OCI-LY7 (cell line): ENCODE measurements at regions not wholly inside any gene's neighbourhood (a gene's known extent, or its start where the extent isn't known, plus 50 kb on each side); places are given as distances from the start of the nearest gene placed in this dataset.

Source experiments
- BruUV-seq: library from RNA; stranded (reverse); fragments of 400-500 nt; replicated peaks from 2 replicates; lab custom pipeline; 2021; lab: Mats Ljungman, UMichigan
- CTCF ChIA-PET: fragments of 300-600 bp; sonication (Branson Sonifier 250); formaldehyde crosslinking; loops from one replicate; lab custom pipeline; 2022; ENCODE audit warnings: antibody characterized with exemption; ENCODE audit not compliant: unreplicated experiment; lab: Charles Lee
- POLR2A ChIA-PET: fragments of 300-600 bp; sonication (Branson Sonifier 250); formaldehyde crosslinking; loops from one replicate; lab custom pipeline; 2022; ENCODE audit warnings: antibody characterized with exemption; lab: Charles Lee
- DNase-seq: peaks from one replicate; pipeline ENCODE4 v3.0.0-alpha.2; 2015; ENCODE audit warnings: low spot score
- H2AFZ ChIP-seq: fragments of 200-600 bp; sonication (generic), shearing (Covaris generic); 2 replicates; pipeline ENCODE4 v1.6.1; 2014; ENCODE audit warnings: mild to moderate bottlenecking, antibody characterized with exemption, low read length, moderate library complexity
- H3K27ac ChIP-seq: fragments of 200-600 bp; sonication (generic); 2 replicates; pipeline ENCODE4 v1.5.1; 2014; ENCODE audit warnings: mixed run types, low read depth, mild to moderate bottlenecking, moderate library complexity, low read length, inconsistent platforms; ENCODE audit not compliant: poor library complexity, severe bottlenecking
- H3K36me3 ChIP-seq: fragments of 200-600 bp; sonication (generic); 2 replicates; pipeline ENCODE4 v1.6.1; 2014; ENCODE audit warnings: mild to moderate bottlenecking, antibody characterized with exemption, low read length, moderate library complexity, mixed read lengths; ENCODE audit not compliant: insufficient read depth
- H3K4me1 ChIP-seq: fragments of 200-600 bp; sonication (generic); 2 replicates; pipeline ENCODE4 v1.5.1; 2014; ENCODE audit warnings: mild to moderate bottlenecking, low read length; ENCODE audit not compliant: insufficient read depth, poor library complexity, severe bottlenecking
- H3K4me2 ChIP-seq: fragments of 200-600 bp; sonication (generic); 2 replicates; pipeline ENCODE4 v1.6.1; 2014; ENCODE audit warnings: mild to moderate bottlenecking, low read length
- H3K4me3 ChIP-seq: fragments of 200-600 bp; sonication (generic); 2 replicates; pipeline ENCODE4 v1.5.1; 2014; ENCODE audit warnings: mild to moderate bottlenecking, low read depth, low read length; ENCODE audit not compliant: poor library complexity, severe bottlenecking
- H3K79me2 ChIP-seq: fragments of 200-600 bp; sonication (generic); 2 replicates; pipeline ENCODE4 v1.6.1; 2016; ENCODE audit warnings: low read depth, mild to moderate bottlenecking, low read length, moderate library complexity, mixed read lengths; ENCODE audit not compliant: insufficient read depth
- H3K9me2 ChIP-seq: fragments of 200-600 bp; sonication (generic); 2 replicates; pipeline ENCODE4 v1.6.1; 2016; ENCODE audit warnings: mild to moderate bottlenecking, low read length, mixed read lengths; ENCODE audit not compliant: insufficient read depth
- H3K9me3 ChIP-seq: fragments of 200-600 bp; sonication (generic); 2 replicates; pipeline ENCODE4 v1.6.1; 2014; ENCODE audit warnings: mild to moderate bottlenecking, mixed run types, low read length, mixed read lengths
- H4K20me1 ChIP-seq: fragments of 200-600 bp; sonication (generic); 2 replicates; pipeline ENCODE4 v1.6.1; 2014; ENCODE audit warnings: mild to moderate bottlenecking, antibody characterized with exemption, low read length, moderate library complexity, mixed read lengths; ENCODE audit not compliant: insufficient read depth
- EZH2phosphoT487 ChIP-seq: fragments of 200-600 bp; sonication (generic); IDR thresholded peaks from 2 replicates; pipeline ENCODE4 v1.6.1; 2018; ENCODE audit warnings: low read depth, borderline replicate concordance, mild to moderate bottlenecking, mixed run types, antibody characterized with exemption, low read length, moderate library complexity, mixed read lengths
- intact Hi-C: fragments of 100-400 bp; cut with micrococcal nuclease; formaldehyde crosslinking; loops from one replicate; pipeline ENCODE4 v1.10.0; 2022; ENCODE audit not compliant: unreplicated experiment
- TF ChIP-seq, protein P1 (sequence below): fragments of 200-600 bp; sonication (generic); conservative IDR thresholded peaks from 2 replicates; pipeline ENCODE4 v1.5.1; 2014; ENCODE audit warnings: mild to moderate bottlenecking, antibody characterized with exemption, low read length, moderate library complexity, mixed read lengths

DNA sequence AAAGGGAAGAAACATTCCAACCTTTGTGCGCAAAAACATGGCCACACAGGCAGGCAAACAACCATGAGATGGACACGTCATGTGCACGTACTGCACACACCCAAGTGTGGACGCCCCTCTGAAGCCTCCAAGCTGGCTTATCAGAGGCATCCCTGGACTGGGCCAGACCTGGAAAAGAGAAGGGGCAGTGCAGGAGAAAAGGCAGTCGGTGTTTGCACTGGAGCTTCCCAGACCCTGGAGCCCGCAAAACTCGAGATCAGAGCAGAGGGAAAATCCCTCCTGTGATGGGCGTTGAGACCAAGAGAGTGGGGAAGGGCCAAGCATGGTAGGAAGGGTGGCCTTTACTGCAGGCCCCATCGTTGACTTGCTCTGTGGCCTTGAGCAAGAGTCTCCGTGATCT is 269.5 kb downstream of the CYRIA start:
- ChIA-PET POLR2A (no interaction called here), CTCF (no interaction called here)
- no TSS peak for BruUV-seq
- Histone ChIP-seq H2AFZ (no peak overlapping the region), H4K20me1 (no peaks in the 10 kb centered on the region), H3K9me2 (no peaks in the 10 kb centered on the region), H3K9me3 (no peaks in the 10 kb centered on the region), H3K27ac (no peak overlapping the region), H3K4me3 (no peak overlapping the region), H3K4me1 (no peaks in the 10 kb centered on the region), H3K79me2 (no peaks in the 10 kb centered on the region), H3K4me2 (no peak overlapping the region), H3K36me3 (no peaks in the 10 kb centered on the region)
- intact Hi-C loops = no loop called here
- DNase-seq = no peak
- TF ChIP-seq EZH2phosphoT487 = no peak
- TF ChIP-seq, protein P1, sequence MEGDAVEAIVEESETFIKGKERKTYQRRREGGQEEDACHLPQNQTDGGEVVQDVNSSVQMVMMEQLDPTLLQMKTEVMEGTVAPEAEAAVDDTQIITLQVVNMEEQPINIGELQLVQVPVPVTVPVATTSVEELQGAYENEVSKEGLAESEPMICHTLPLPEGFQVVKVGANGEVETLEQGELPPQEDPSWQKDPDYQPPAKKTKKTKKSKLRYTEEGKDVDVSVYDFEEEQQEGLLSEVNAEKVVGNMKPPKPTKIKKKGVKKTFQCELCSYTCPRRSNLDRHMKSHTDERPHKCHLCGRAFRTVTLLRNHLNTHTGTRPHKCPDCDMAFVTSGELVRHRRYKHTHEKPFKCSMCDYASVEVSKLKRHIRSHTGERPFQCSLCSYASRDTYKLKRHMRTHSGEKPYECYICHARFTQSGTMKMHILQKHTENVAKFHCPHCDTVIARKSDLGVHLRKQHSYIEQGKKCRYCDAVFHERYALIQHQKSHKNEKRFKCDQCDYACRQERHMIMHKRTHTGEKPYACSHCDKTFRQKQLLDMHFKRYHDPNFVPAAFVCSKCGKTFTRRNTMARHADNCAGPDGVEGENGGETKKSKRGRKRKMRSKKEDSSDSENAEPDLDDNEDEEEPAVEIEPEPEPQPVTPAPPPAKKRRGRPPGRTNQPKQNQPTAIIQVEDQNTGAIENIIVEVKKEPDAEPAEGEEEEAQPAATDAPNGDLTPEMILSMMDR = no peak

DNA sequence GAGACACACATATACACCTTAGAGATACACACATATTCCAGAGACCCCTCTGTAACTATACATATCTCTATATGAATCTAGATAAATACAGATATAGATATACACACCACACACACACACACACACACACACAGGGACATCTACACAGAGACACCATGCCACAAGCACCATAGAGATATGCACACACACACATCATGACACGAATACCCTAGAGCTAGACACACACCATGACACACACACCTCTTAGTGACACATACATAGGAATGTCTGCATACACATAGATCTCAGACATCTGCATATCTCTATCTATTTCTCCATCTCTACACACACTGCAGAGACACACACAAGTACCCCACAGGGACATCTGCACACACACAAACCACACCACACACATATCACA is 270.0 kb downstream of the CYRIA start:
- no peaks in the 10 kb centered on the region for H3K79me2 ChIP-seq
- H3K4me1 ChIP-seq = no peaks in the 10 kb centered on the region
- H3K4me2 ChIP-seq = no peak overlapping the region
- H3K9me2 ChIP-seq = no peaks in the 10 kb centered on the region
- H2AFZ ChIP-seq = no peak overlapping the region
- H3K4me3 ChIP-seq = no peak overlapping the region
- ChIA-PET POLR2A (no interaction called here), CTCF (no interaction called here)
- DNase-seq = no peak
- no peaks in the 10 kb centered on the region for H3K9me3 ChIP-seq
- H3K36me3 ChIP-seq = no peaks in the 10 kb centered on the region
- intact Hi-C loops = no loop called here
- H3K27ac ChIP-seq = no peak overlapping the region
- TF ChIP-seq, protein P1 = no peak
- no peak for TF ChIP-seq EZH2phosphoT487
- no peaks in the 10 kb centered on the region for H4K20me1 ChIP-seq
- no TSS peak for BruUV-seq

DNA sequence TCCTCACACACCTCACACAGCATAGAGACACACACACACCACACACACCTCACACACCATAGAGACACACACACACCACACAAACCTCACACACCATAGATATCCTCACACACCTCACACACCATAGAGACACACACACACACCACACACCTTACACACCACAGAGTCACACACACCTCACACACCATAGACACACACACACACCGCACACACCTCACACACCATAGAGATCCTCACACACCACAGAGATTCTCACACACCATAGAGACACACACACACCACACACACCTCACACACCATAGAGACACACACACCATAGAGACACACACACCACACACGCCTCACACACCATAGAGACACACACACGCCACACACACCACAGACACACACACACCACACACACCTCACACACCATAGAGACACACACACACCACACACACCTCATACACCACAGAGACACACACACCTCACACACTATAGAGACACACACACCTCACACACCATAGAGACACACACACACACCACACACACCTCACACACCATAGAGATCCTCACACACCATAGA is 270.6 kb downstream of the CYRIA start:
- POLR2A ChIA-PET = no interaction called here
- no TSS peak for BruUV-seq
- Histone ChIP-seq H3K36me3 (no peaks in the 10 kb centered on the region), H3K79me2 (no peaks in the 10 kb centered on the region), H3K27ac (no peak overlapping the region), H3K9me3 (no peaks in the 10 kb centered on the region), H3K4me2 (no peak overlapping the region), H2AFZ (no peak overlapping the region), H4K20me1 (no peaks in the 10 kb centered on the region), H3K4me1 (no peaks in the 10 kb centered on the region), H3K9me2 (no peaks in the 10 kb centered on the region), H3K4me3 (no peak overlapping the region)
- CTCF ChIA-PET = no interaction called here
- no peak for DNase-seq
- intact Hi-C loops = no loop called here
- no peak for TF ChIP-seq EZH2phosphoT487
- TF ChIP-seq, protein P1 = no peak
